ENCODE measurements at regions not wholly inside any gene's neighbourhood (a gene's known extent, or its start where the extent isn't known, plus 50 kb on each side); places are given as distances from the start of the nearest gene placed in this dataset.

DNA sequence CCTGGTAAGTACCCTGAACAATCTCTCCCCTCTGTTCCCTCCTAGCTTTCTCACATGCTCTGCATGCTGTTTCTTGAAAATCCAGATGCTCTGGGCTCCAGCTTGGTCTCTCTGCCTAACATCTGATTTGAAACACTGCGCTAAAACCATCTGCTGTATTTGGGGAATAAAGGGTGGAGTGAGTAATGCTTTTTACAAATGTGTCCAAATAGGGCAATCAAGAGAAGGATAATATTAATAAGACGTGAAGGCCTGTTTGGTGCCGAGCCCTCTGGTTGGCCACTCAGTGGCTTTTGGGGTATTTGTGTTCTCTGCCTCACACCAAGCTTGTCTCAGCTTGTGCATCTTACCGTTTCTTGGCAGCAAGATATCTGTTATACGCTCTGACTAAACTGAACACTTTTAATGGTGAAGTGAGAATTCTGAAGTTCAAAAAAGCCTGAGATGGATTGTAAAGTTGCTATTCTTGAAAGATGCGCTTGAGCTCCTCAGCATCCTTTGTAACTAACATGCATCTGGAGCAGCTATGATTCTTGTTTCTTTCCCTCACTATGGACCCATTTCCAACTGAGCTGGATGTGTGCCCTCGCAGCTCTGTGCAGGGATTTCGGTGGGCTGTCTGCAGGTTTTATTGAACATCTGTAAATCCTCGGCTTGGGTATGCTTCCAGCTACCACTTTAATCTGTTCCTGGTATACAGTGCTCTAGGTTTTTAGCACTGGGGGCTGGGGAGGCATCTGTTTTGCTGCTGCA lies 269.4 kb downstream of the RWDD3 start:
- CTCF ChIA-PET: no interaction called here
- no peak overlapping the region for H3K4me2 ChIP-seq (ENCODE audit: low read length)

DNA sequence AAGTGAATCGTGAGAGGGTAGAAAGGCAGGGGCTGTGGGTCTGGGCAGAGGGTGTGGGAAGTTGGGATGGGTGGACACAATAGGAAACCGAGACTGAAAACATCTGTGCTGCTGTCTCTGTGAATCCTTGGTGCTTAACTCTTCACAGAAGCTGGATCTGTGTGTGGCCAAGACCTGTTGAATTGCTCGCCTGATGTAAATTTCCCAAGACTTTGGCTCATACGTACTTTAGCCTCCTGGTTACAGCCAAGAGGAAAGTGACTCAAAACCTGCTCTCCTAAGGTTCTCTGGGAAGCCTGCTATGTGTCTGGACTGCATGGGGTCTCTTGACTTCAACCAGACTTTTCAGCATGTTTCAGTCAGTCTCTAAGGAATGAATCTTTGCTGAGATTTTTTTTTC lies 270.3 kb downstream of the RWDD3 start:
- intact Hi-C loops (cut with micrococcal nuclease): no loop called here
- no peaks in the 10 kb centered on the region for H3K36me3 ChIP-seq (ENCODE audit: low read depth, low read length)
- no peaks in the 10 kb centered on the region for H3K79me2 ChIP-seq (ENCODE audit: low read length)
- H3K9ac ChIP-seq (ENCODE audit: low read length): no peak overlapping the region
- H3K4me2 ChIP-seq (ENCODE audit: low read length): no peak overlapping the region
- H2AFZ ChIP-seq (ENCODE audit: low read length): no peak overlapping the region
- POLR2A ChIA-PET (ENCODE audit: unreplicated experiment): no interaction called here
- H3K27me3 ChIP-seq (ENCODE audit: low read length): peaks cover 46% of the 10 kb centered on the region
- TF ChIP-seq, protein P1, sequence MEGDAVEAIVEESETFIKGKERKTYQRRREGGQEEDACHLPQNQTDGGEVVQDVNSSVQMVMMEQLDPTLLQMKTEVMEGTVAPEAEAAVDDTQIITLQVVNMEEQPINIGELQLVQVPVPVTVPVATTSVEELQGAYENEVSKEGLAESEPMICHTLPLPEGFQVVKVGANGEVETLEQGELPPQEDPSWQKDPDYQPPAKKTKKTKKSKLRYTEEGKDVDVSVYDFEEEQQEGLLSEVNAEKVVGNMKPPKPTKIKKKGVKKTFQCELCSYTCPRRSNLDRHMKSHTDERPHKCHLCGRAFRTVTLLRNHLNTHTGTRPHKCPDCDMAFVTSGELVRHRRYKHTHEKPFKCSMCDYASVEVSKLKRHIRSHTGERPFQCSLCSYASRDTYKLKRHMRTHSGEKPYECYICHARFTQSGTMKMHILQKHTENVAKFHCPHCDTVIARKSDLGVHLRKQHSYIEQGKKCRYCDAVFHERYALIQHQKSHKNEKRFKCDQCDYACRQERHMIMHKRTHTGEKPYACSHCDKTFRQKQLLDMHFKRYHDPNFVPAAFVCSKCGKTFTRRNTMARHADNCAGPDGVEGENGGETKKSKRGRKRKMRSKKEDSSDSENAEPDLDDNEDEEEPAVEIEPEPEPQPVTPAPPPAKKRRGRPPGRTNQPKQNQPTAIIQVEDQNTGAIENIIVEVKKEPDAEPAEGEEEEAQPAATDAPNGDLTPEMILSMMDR (conservative IDR thresholded peaks at IDR 0.05; ENCODE audit: low read depth, low read length): no peak
- TF ChIP-seq EZH2phosphoT487 (IDR thresholded peaks at IDR 0.05; ENCODE audit: borderline replicate concordance, low read length) (no peak), EZH2 (IDR thresholded peaks at IDR 0.05; ENCODE audit: low read length, unreplicated experiment) (no peak)
- BruUV-seq (replicated peaks): no TSS peak
- H3K27ac ChIP-seq (ENCODE audit: low read length): no peak overlapping the region
- H4K20me1 ChIP-seq (ENCODE audit: low read length): no peaks in the 10 kb centered on the region
- DNase-seq (no peak), ATAC-seq (no peak)
- no peak overlapping the region for H3K4me3 ChIP-seq (ENCODE audit: low read length)
- CTCF ChIA-PET: no interaction called here
- H3K9me2 ChIP-seq (replicated peaks; ENCODE audit: low read length): no peaks in the 10 kb centered on the region
- no peaks in the 10 kb centered on the region for H3K4me1 ChIP-seq (ENCODE audit: insufficient read depth, low read length)
- no peaks in the 10 kb centered on the region for H3F3A ChIP-seq (ENCODE audit: low read length, unreplicated experiment)
- H3K9me3 ChIP-seq (ENCODE audit: low read length): no peaks in the 10 kb centered on the region

More for the DNA sequence above, 269.4 kb downstream of the RWDD3 start:
- no peak for DNase-seq
- Histone ChIP-seq H2AFZ (ENCODE audit: low read length) (no peak overlapping the region), H4K20me1 (ENCODE audit: low read length) (no peaks in the 10 kb centered on the region), H3K4me3 (ENCODE audit: low read length) (no peak overlapping the region), H3K36me3 (ENCODE audit: low read depth, low read length) (no peaks in the 10 kb centered on the region), H3K4me1 (ENCODE audit: insufficient read depth, low read length) (no peaks in the 10 kb centered on the region), H3K27ac (ENCODE audit: low read length) (no peak overlapping the region), H3K79me2 (ENCODE audit: low read length) (no peaks in the 10 kb centered on the region), H3K9me3 (ENCODE audit: low read length) (no peaks in the 10 kb centered on the region), H3K9ac (ENCODE audit: low read length) (no peak overlapping the region), H3K9me2 (replicated peaks; ENCODE audit: low read length) (no peaks in the 10 kb centered on the region), H3K27me3 (ENCODE audit: low read length) (peaks cover 49% of the 10 kb centered on the region), H3F3A (ENCODE audit: low read length, unreplicated experiment) (no peaks in the 10 kb centered on the region)
- POLR2A ChIA-PET (ENCODE audit: unreplicated experiment): no interaction called here
- TF ChIP-seq, protein P1 (conservative IDR thresholded peaks at IDR 0.05; ENCODE audit: low read depth, low read length): no peak
- TF ChIP-seq EZH2 (IDR thresholded peaks at IDR 0.05; ENCODE audit: low read length, unreplicated experiment) (no peak), EZH2phosphoT487 (IDR thresholded peaks at IDR 0.05; ENCODE audit: borderline replicate concordance, low read length) (no peak)
- intact Hi-C loops (cut with micrococcal nuclease): no loop called here
- BruUV-seq (replicated peaks): no TSS peak
- ATAC-seq: no peak

DNA sequence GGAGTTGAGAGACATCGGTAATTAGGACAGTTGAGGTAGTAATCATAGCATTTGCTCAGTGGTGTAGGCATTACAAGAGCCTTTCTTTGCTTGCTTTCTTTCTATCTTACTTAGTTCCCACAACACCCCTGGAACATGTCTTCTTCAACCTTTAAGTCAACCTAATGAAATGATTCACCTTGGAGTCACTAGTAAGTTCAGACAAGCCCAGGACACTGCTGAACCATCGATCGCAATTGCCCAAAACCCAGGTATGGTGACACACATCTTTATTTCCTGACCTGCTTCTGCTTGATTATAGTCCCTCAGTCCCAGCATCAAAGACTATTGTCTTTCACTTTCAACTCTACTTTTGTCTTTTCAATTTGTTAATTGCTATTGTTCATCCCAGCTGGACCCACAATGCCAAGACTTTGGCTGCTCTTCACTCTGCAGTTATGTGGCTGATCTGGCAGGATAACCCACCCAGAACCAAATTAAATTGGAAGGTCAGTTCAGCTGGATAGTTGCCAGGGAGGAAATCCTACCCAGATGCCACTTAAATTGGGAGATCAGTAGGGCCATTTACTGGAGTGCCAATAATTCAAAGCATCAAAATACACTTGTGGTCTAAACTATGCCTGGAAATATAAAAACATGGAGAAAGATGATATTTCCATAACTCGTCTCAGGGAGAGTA lies 272.9 kb downstream of the RWDD3 start:
- peaks cover 53% of the 10 kb centered on the region for H3K27me3 ChIP-seq (ENCODE audit: low read length)
- POLR2A ChIA-PET (ENCODE audit: unreplicated experiment): no interaction called here

More for the DNA sequence above, 272.9 kb downstream of the RWDD3 start:
- DNase-seq (no peak), ATAC-seq (no peak)
- H3K9me3 ChIP-seq (ENCODE audit: low read length): no peaks in the 10 kb centered on the region
- BruUV-seq (replicated peaks): no TSS peak
- H3K4me2 ChIP-seq (ENCODE audit: low read length): no peak overlapping the region
- H2AFZ ChIP-seq (ENCODE audit: low read length): no peak overlapping the region
- CTCF ChIA-PET: no interaction called here
- TF ChIP-seq EZH2 (IDR thresholded peaks at IDR 0.05; ENCODE audit: low read length, unreplicated experiment) (no peak), EZH2phosphoT487 (IDR thresholded peaks at IDR 0.05; ENCODE audit: borderline replicate concordance, low read length) (no peak)
- TF ChIP-seq, protein P1 (conservative IDR thresholded peaks at IDR 0.05; ENCODE audit: low read depth, low read length): no peak
- intact Hi-C loops (cut with micrococcal nuclease): no loop called here
- no peak overlapping the region for H3K4me3 ChIP-seq (ENCODE audit: low read length)
- H3K9me2 ChIP-seq (replicated peaks; ENCODE audit: low read length): no peaks in the 10 kb centered on the region
- no peak overlapping the region for H3K27ac ChIP-seq (ENCODE audit: low read length)
- no peaks in the 10 kb centered on the region for H3F3A ChIP-seq (ENCODE audit: low read length, unreplicated experiment)
- no peak overlapping the region for H3K9ac ChIP-seq (ENCODE audit: low read length)
- H3K79me2 ChIP-seq (ENCODE audit: low read length): no peaks in the 10 kb centered on the region
- no peaks in the 10 kb centered on the region for H4K20me1 ChIP-seq (ENCODE audit: low read length)
- H3K4me1 ChIP-seq (ENCODE audit: insufficient read depth, low read length): no peaks in the 10 kb centered on the region
- H3K36me3 ChIP-seq (ENCODE audit: low read depth, low read length): no peaks in the 10 kb centered on the region
